Peyer's patch (tissue), 4 donors: ENCODE measurements at regions not wholly inside any gene's neighbourhood (a gene's known extent, or its start where the extent isn't known, plus 50 kb on each side); places are given as distances from the start of the nearest gene placed in this dataset.

Experiments used
- DNase-seq, 3 donors: peaks; one replicate each; pipeline ENCODE4 v3.0.0-alpha.2; 2017 to 2019
- H3K27ac ChIP-seq, 4 donors: fragments of 200-600 bp; sonication (generic); one replicate each; pipeline ENCODE4 v1.5.1; 2016 to 2019
- H3K27me3 ChIP-seq, 2 donors: fragments of 200-600 bp; sonication (generic); one replicate each; pipeline ENCODE4 v1.5.1; 2019
- H3K36me3 ChIP-seq, 3 donors: fragments of 200-600 bp; sonication (generic); one replicate each; pipeline ENCODE4 v1.5.1; 2016 to 2019
- H3K4me1 ChIP-seq, 4 donors: fragments of 200-600 bp; sonication (generic); one replicate each; pipeline ENCODE4 v1.5.1; 2016 to 2019
- H3K4me3 ChIP-seq, 4 donors: fragments of 200-600 bp; sonication (generic); 1 replicate in 3 of 4; 2 replicates in 1 of 4; pipeline ENCODE4 v1.5.1; 2016 to 2019; ENCODE audit warnings: mild to moderate bottlenecking in 1 of 4
- H3K9me3 ChIP-seq, 4 donors: fragments of 200-600 bp; sonication (generic); one replicate each; pipeline ENCODE4 v1.5.1; 2016 to 2019; ENCODE audit warnings: mild to moderate bottlenecking in 1 of 4
- POLR2A ChIP-seq, 2 donors: fragments of 450-650 bp; IDR thresholded peaks; one replicate each; pipeline ENCODE4 v1.5.1; 2017; ENCODE audit warnings: antibody characterized with exemption in 2 of 2, mild to moderate bottlenecking in 2 of 2, moderate library complexity in 2 of 2
- TF ChIP-seq, protein P1 (sequence below), 6 experiments: fragments of 450-650 bp in 4 of 6; fragments of 200-600 bp in 2 of 6; sonication (generic) in 1 of 6; IDR thresholded peaks; one replicate each; pipeline ENCODE4 v1.5.1; 2017 to 2019; ENCODE audit warnings: antibody characterized with exemption in 6 of 6, mild to moderate bottlenecking in 3 of 6, moderate library complexity in 1 of 6

DNA sequence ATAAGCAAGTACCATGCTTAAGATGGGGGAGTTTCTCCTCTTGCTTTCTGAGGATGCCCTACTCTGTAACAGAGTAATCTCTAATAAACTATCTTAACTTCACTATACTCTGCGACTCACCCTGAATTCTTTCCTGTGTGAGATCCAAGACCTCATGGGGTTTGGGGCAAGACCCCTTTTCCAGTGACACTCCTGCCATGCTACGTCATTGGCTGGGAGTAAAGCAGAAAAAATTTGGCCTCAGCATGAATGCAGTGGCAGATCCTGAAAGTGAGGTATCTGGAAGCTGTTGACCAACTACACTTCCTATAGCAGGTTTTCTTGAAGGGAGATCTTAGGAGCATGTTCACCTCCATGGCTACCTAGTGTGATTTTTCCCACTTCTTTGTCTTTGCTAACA lies 109.1 kb upstream of the MED14 start:
- no peak for DNase-seq
- Histone ChIP-seq H3K4me1 (no peaks in the 10 kb centered on the region), H3K27ac (no peak overlapping the region), H3K9me3 (peaks cover 0 to 3% (median 0%) of the 10 kb centered on the region in 4 donors), H3K36me3 (no peaks in the 10 kb centered on the region), H3K4me3 (no peak overlapping the region), H3K27me3 (no peaks in the 10 kb centered on the region)
- no peak for TF ChIP-seq POLR2A (IDR thresholded peaks at IDR 0.05)
- TF ChIP-seq, protein P1, sequence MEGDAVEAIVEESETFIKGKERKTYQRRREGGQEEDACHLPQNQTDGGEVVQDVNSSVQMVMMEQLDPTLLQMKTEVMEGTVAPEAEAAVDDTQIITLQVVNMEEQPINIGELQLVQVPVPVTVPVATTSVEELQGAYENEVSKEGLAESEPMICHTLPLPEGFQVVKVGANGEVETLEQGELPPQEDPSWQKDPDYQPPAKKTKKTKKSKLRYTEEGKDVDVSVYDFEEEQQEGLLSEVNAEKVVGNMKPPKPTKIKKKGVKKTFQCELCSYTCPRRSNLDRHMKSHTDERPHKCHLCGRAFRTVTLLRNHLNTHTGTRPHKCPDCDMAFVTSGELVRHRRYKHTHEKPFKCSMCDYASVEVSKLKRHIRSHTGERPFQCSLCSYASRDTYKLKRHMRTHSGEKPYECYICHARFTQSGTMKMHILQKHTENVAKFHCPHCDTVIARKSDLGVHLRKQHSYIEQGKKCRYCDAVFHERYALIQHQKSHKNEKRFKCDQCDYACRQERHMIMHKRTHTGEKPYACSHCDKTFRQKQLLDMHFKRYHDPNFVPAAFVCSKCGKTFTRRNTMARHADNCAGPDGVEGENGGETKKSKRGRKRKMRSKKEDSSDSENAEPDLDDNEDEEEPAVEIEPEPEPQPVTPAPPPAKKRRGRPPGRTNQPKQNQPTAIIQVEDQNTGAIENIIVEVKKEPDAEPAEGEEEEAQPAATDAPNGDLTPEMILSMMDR (IDR thresholded peaks at IDR 0.05): no peak

DNA sequence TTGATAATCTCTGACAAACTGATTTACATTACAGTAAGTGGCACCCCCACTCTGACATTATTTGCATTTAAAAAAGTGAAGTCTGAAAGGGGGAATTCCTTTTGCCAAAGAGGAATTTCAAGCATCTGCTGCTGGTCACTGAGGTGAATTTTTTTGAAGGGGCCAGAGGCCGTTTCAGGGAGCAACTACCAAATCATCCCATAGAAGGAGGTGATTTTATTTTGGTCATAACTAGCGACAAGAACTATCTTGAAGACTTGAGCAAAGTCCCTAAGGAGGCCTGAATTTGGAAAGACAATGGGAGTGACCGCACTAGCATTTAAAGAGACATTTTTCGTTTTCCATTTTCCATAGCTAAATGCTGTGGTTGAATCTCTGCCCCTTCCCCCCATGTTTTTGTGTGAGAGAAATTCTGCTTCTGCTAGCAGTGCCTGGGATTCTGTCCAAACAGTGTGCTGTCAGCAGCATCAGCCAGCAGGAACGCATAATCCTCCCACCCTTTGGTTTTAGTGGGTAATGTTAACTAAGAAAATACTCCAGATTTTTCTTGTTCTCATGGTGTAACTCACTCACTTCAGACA lies 110.1 kb upstream of the MED14 start:
- DNase-seq: no peak
- no peaks in the 10 kb centered on the region for H3K36me3 ChIP-seq
- TF ChIP-seq, protein P1 (IDR thresholded peaks at IDR 0.05): no peak
- no peak for TF ChIP-seq POLR2A (IDR thresholded peaks at IDR 0.05)
- H3K4me3 ChIP-seq: no peak overlapping the region
- no peaks in the 10 kb centered on the region for H3K4me1 ChIP-seq
- H3K9me3 ChIP-seq: no peaks in the 10 kb centered on the region
- no peaks in the 10 kb centered on the region for H3K27me3 ChIP-seq
- H3K27ac ChIP-seq: no peak overlapping the region

DNA sequence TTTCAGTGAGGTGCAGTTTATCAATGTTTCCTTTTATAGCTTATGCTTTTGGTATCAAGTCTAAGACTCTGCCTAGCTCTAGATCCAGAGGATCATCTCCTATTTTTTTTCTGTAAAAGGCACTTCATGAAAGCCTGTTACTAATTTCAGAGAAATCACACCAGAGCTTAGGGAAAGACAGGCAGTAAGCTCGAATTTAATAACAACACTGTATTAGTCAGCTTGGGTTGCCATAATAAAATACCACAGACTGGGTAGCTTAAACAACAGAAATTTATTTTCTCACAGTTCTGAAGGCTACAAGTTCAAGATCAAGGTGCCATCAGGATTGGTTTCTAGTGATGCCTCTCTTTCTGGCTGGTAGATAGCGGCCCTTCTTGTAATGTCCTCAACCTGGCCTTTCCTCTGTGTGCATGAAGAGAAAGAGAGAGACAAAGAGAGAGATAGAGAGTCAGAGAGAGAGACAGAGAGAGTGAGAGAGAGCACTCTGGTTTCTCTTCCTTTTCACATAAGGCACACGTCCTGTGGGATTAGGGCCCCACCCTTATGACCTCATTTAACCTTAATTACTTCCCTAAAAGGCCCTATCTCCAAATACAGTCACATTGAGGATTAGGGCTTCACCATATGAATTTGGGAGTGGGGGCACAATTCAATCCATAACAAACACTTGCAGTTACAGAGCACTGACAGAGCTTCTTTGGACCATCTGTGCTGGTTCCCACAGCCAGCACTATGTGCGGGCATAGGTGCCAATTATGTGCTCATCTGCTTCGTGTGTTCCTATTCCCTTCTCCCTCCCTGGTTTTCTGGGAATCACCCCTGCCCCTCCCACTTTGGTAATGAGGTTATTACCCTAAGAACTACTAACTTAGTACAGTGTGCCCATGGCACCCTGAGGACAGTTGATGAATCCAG lies 114.8 kb upstream of the MED14 start:
- no peak overlapping the region for H3K27ac ChIP-seq
- H3K9me3 ChIP-seq: no peaks in the 10 kb centered on the region

DNA sequence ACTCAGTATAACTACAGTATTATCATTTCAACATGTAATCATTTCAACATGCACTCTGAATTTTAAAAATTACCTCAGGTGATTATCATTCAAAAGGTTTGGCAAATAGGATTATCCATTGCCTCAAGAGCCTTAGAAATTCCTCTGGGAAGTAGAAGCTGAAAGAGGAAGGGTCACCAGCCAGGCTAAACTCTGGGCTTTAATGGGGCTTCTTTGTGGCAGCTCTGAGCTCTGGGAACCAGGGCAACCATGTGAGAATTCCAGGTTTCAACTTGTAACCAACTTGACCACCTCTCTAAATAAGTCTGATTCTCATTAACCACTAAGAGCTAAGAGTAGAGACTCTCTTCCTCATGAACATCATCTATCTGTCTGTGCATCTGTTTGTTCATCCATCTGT lies 117.2 kb upstream of the MED14 start:
- Histone ChIP-seq H3K36me3 (no peaks in the 10 kb centered on the region), H3K27me3 (no peaks in the 10 kb centered on the region), H3K9me3 (no peaks in the 10 kb centered on the region), H3K4me1 (no peaks in the 10 kb centered on the region), H3K4me3 (no peak overlapping the region), H3K27ac (no peak overlapping the region)
- no peak for DNase-seq
- TF ChIP-seq, protein P1 (IDR thresholded peaks at IDR 0.05): no peak
- TF ChIP-seq POLR2A (IDR thresholded peaks at IDR 0.05): no peak

More for the DNA sequence above, 114.8 kb upstream of the MED14 start:
- H3K36me3 ChIP-seq: no peaks in the 10 kb centered on the region
- no peaks in the 10 kb centered on the region for H3K4me1 ChIP-seq
- no peaks in the 10 kb centered on the region for H3K27me3 ChIP-seq
- no peak overlapping the region for H3K4me3 ChIP-seq
- TF ChIP-seq, protein P1 (IDR thresholded peaks at IDR 0.05): no peak
- no peak for DNase-seq

DNA sequence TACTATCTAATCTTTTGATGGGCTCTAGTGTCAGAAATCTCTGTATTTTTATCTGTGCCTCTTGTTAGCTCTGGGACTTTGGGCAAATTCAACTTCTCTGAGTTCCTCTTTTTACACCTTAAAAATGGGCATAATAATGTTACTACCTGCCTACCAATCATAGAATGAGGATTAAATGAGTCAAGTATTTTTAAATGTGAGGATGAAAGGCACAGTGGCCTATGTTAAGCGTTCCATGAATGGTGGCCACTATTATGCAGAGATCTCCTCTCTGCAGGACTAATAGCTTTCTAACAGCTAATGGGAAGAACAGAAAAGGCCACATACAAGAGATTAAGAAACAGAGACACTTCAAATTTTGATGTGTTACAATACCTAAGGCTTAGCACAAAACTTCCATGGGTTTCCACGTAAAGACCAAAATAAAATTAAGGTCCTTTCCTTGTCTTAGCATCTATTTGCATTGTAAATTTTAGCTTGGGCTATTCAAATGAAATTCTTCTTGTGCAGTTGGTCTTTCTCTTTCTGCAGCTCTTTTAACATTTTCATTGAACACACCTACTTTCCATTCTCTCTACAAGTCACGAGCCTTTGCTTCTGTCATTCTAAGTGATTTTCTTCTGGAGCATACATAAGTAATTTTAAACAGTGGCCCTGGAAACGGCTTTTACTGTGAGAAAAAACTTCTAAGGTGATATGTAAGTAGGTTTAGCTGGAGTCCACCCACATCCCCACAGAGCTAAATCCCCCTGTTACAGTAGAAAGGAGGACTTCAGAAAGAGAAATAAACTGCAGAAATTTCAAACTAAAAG lies 117.9 kb upstream of the MED14 start:
- no peak for TF ChIP-seq POLR2A (IDR thresholded peaks at IDR 0.05)
- TF ChIP-seq, protein P1 (IDR thresholded peaks at IDR 0.05): no peak
- Histone ChIP-seq H3K27me3 (no peaks in the 10 kb centered on the region), H3K4me1 (no peaks in the 10 kb centered on the region), H3K36me3 (no peaks in the 10 kb centered on the region), H3K9me3 (no peaks in the 10 kb centered on the region), H3K4me3 (no peak overlapping the region), H3K27ac (no peak overlapping the region)
- no peak for DNase-seq
